Kidney (tissue), 13 donors: ENCODE measurements at regions not wholly inside any gene's neighbourhood (a gene's known extent, or its start where the extent isn't known, plus 50 kb on each side); places are given as distances from the start of the nearest gene placed in this dataset.

Source experiments
- DNase-seq, 5 donors: peaks; one replicate each; pipeline ENCODE4 v3.0.0-alpha.2; 2013 to 2020
- FAIRE-seq: peaks from 2 replicates; lab custom pipeline; 2012; peaks lifted over from hg19 to GRCh38; lab: Jason Lieb, UNC
- H3K27ac ChIP-seq, 2 donors: one replicate each; pipeline ENCODE4 v1.7.0; 2013; ENCODE audit warnings: low read depth in 2 of 2, low read length in 2 of 2, inconsistent platforms in 1 of 2
- H3K27me3 ChIP-seq: one replicate; pipeline ENCODE4 v1.7.1; 2013; ENCODE audit warnings: low read length, inconsistent platforms; ENCODE audit not compliant: control insufficient read depth, insufficient read depth
- H3K36me3 ChIP-seq, 3 donors: one replicate each; pipeline versions ENCODE4 v1.7.0 to v1.7.1; 2013; ENCODE audit warnings: low read length in 3 of 3, control low read depth in 1 of 3, inconsistent platforms in 1 of 3; ENCODE audit not compliant: insufficient read depth in 3 of 3, control insufficient read depth in 2 of 3
- H3K4me1 ChIP-seq, 3 donors: one replicate each; pipeline versions ENCODE4 v1.7.0 to v1.7.1; 2013; ENCODE audit warnings: low read length in 3 of 3, inconsistent platforms in 1 of 3, low read depth in 1 of 3; ENCODE audit not compliant: control insufficient read depth in 2 of 3, insufficient read depth in 2 of 3
- H3K4me3 ChIP-seq, 3 donors: one replicate each; pipeline versions ENCODE4 v1.7.0 to v1.8.1; 2013; ENCODE audit warnings: low read length in 3 of 3, control low read depth in 1 of 3, inconsistent platforms in 1 of 3
- H3K9ac ChIP-seq, 3 donors: one replicate each; pipeline versions ENCODE4 v1.7.0 to v1.7.1; 2013; ENCODE audit warnings: low read length in 3 of 3, control low read depth in 1 of 3, inconsistent platforms in 1 of 3
- H3K9me3 ChIP-seq, 3 donors: one replicate each; pipeline versions ENCODE4 v1.7.0 to v1.7.1; 2013; ENCODE audit warnings: low read length in 3 of 3, control low read depth in 1 of 3, inconsistent platforms in 1 of 3; ENCODE audit not compliant: control insufficient read depth in 2 of 3, insufficient read depth in 1 of 3
- intact Hi-C: fragments of 100-400 bp; cut with DNase I; formaldehyde crosslinking; loops from one replicate; pipeline ENCODE4 v1.11.1; 2022
- TF ChIP-seq, protein P1 (sequence below): IDR thresholded peaks from 3 replicates; pipeline ENCODE4 v1.5.1; 2012; ENCODE audit warnings: mild to moderate bottlenecking, moderate library complexity, borderline replicate concordance; ENCODE audit not compliant: insufficient read depth; ENCODE audit errors: extremely low read depth
- donor health status: control.
- donor health status: control.
- donor health status: control.
- donor health status: control.
- donor health status: control.
- donor health status: DM: yes; HTN: yes; CAD: no.
- donor health status: Normal renal cell carcinoma (clear cell type).

DNA sequence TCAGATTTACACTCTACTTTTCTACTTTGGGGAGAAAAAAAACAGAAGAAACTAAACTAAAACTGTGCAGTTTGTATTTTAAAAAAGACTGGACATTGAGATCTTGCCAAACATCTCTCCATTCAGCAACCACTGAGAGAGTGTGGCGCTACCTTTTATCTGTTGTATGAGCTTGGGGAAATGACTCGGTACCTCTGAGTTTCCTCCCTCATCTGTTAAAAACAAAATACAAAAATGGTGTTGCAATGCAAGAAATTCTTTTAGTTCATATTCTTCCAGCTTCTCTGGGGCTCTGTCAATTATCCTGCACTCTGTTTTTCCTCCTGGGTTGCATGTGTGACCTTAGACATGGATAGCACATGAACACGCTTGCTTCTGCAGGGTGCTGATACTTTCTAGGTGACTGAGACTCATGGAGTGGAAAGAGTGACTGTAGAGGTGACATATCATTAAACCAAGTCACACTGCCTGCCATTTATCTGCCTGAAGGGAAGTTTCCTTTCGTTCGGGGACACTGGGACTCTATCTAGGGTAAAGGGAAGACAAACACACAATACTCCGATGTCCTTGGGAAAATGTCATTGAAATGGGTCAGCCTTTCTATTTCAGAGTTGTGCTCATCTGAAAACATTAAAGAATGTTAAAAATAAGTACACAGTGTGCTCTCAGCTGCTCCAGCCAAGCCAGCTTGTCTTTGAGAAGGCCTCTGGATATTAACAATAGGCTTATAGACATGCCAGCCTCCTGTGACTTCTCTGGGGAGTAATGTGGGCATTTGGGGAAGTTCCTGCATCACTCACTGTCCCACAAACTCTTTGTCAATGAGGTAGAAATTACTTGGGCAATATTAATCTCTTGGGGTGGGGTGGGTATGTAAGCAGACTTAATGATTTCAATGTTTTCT lies 91.4 kb downstream of the TRIB2 start:
- Histone ChIP-seq H3K36me3 (no peaks in the 10 kb centered on the region), H3K9ac (no peak overlapping the region), H3K9me3 (no peaks in the 10 kb centered on the region), H3K4me1 (peaks cover 0 to 12% (median 4%) of the 10 kb centered on the region in 3 donors), H3K27ac (peak overlapping the region; percentile 5 to 9), H3K4me3 (no peak overlapping the region), H3K27me3 (no peaks in the 10 kb centered on the region)
- FAIRE-seq (no peak), DNase-seq (no peak)
- TF ChIP-seq, protein P1, sequence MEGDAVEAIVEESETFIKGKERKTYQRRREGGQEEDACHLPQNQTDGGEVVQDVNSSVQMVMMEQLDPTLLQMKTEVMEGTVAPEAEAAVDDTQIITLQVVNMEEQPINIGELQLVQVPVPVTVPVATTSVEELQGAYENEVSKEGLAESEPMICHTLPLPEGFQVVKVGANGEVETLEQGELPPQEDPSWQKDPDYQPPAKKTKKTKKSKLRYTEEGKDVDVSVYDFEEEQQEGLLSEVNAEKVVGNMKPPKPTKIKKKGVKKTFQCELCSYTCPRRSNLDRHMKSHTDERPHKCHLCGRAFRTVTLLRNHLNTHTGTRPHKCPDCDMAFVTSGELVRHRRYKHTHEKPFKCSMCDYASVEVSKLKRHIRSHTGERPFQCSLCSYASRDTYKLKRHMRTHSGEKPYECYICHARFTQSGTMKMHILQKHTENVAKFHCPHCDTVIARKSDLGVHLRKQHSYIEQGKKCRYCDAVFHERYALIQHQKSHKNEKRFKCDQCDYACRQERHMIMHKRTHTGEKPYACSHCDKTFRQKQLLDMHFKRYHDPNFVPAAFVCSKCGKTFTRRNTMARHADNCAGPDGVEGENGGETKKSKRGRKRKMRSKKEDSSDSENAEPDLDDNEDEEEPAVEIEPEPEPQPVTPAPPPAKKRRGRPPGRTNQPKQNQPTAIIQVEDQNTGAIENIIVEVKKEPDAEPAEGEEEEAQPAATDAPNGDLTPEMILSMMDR: no peak
- intact Hi-C loops: no loop called here

DNA sequence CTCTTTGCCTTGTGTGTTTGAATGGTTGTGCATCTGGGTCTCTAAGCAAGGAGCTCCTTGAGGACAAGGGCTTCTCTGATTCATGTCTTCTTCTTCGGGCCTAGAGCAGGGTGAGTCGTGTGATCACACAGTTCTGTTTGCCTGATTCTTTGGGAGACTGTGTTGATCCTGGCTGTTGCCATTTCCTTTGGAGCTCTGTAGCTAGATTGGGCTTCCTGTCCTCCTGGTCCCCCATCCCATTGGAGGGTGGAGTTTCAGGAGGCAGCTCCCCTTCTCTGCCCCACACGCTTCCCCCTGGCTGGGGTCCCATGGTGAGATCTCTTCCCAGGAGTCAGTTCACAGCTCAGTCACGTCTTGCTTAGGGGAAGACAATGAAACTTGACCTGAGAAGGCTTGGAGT lies 92.8 kb downstream of the TRIB2 start:
- intact Hi-C loops: no loop called here
- no peaks in the 10 kb centered on the region for H3K27me3 ChIP-seq
- TF ChIP-seq, protein P1: no peak
- H3K27ac ChIP-seq: no peak overlapping the region
- no peak overlapping the region for H3K9ac ChIP-seq
- H3K4me1 ChIP-seq: peaks cover 0 to 12% (median 4%) of the 10 kb centered on the region in 3 donors
- H3K4me3 ChIP-seq: no peak overlapping the region
- FAIRE-seq (no peak), DNase-seq (peak in 2 of 5 donors; percentile 29)
- no peaks in the 10 kb centered on the region for H3K36me3 ChIP-seq
- no peaks in the 10 kb centered on the region for H3K9me3 ChIP-seq

GRCh38 chr2:12811916-12812315 lies 95.2 kb downstream of the TRIB2 start:
- intact Hi-C loops: no loop called here
- Histone ChIP-seq H3K27me3 (no peaks in the 10 kb centered on the region), H3K4me3 (no peak overlapping the region), H3K9me3 (no peaks in the 10 kb centered on the region), H3K9ac (no peak overlapping the region), H3K27ac (no peak overlapping the region), H3K36me3 (no peaks in the 10 kb centered on the region), H3K4me1 (peaks cover 0 to 12% (median 4%) of the 10 kb centered on the region in 3 donors)
- DNase-seq (no peak), FAIRE-seq (peak; percentile 19)
- TF ChIP-seq, protein P1: no peak
